Lung (tissue), 11 donors: ENCODE measurements at regions not wholly inside any gene's neighbourhood (a gene's known extent, or its start where the extent isn't known, plus 50 kb on each side); places are given as distances from the start of the nearest gene placed in this dataset.

ENCODE experiments used
- ATAC-seq: fragments of 200-7000 bp; cut with Tn5 transposase; one replicate; pipeline ENCODE4 v1.9.1; 2020; ENCODE audit warnings: moderate number of reproducible peaks; ENCODE audit not compliant: insufficient read depth, low FRiP score
- DNase-seq, 3 donors: peaks; one replicate each; pipeline ENCODE4 v3.0.0-alpha.2; 2013 to 2017
- H3K27ac ChIP-seq, 2 donors: one replicate each; pipeline ENCODE4 v1.5.1; 2013; ENCODE audit warnings: mild to moderate bottlenecking in 2 of 2, moderate library complexity in 2 of 2, control low read depth in 1 of 2, inconsistent platforms in 1 of 2, low read depth in 1 of 2, low read length in 1 of 2
- H3K27me3 ChIP-seq, 3 donors: one replicate each; pipeline ENCODE4 v1.5.1; 2013; ENCODE audit warnings: low read length in 2 of 3; ENCODE audit not compliant: control insufficient read depth in 3 of 3, insufficient read depth in 3 of 3
- H3K36me3 ChIP-seq, 4 donors: one replicate each; pipeline ENCODE4 v1.5.1; 2013; ENCODE audit warnings: low read length in 4 of 4, mild to moderate bottlenecking in 1 of 4, moderate library complexity in 1 of 4; ENCODE audit not compliant: control insufficient read depth in 4 of 4, insufficient read depth in 4 of 4
- H3K4me1 ChIP-seq, 5 donors: one replicate each; pipeline ENCODE4 v1.5.1; 2013; ENCODE audit warnings: low read length in 5 of 5, mild to moderate bottlenecking in 2 of 5, moderate library complexity in 1 of 5; ENCODE audit not compliant: control insufficient read depth in 5 of 5, insufficient read depth in 5 of 5
- H3K4me3 ChIP-seq: one replicate; pipeline ENCODE4 v1.5.1; 2013; ENCODE audit warnings: mild to moderate bottlenecking, control low read depth, moderate library complexity
- H3K9ac ChIP-seq, 2 donors: one replicate each; pipeline ENCODE4 v1.5.1; 2013; ENCODE audit warnings: low read length in 2 of 2, control low read depth in 1 of 2; ENCODE audit not compliant: insufficient read depth in 1 of 2
- H3K9me3 ChIP-seq, 4 donors: one replicate each; pipeline ENCODE4 v1.5.1; 2013; ENCODE audit warnings: low read length in 3 of 4, mild to moderate bottlenecking in 1 of 4, moderate library complexity in 1 of 4; ENCODE audit not compliant: control insufficient read depth in 4 of 4, insufficient read depth in 3 of 4
- CTCF ChIP-seq: IDR thresholded peaks from 2 replicates; pipeline ENCODE4 v1.5.1; 2012; ENCODE audit warnings: mild to moderate bottlenecking; ENCODE audit errors: control extremely low read depth, extremely low read depth
- WGBS, 2 donors: extraction: QIAGEN DNeasy Blood & Tissue Kit; methylation state at CpG; one replicate each; pipeline ENCODE4 v1.1.7; 2013; 5-methylcytosine and 5-hydroxymethylcytosine counted together
- donor health status: control.
- donor health status: control.
- donor health status: Bipolar disorder and iron deficiency.
- donor health status: healthy.
- donor health status: DM: yes; HTN: yes; CAD: no.

GRCh38 chr1:115436596-115436995 lies 98.5 kb upstream of the NGF start:
- DNase-seq (no peak), ATAC-seq (no peak)
- Histone ChIP-seq H3K27ac (no peak overlapping the region), H3K4me3 (no peak overlapping the region), H3K9me3 (peaks cover 0 to 3% (median 0%) of the 10 kb centered on the region in 4 donors), H3K36me3 (no peaks in the 10 kb centered on the region), H3K27me3 (peaks cover 0 to 7% (median 0%) of the 10 kb centered on the region in 3 donors), H3K9ac (no peak overlapping the region), H3K4me1 (peaks cover 0 to 6% (median 0%) of the 10 kb centered on the region in 5 donors)
- no peak for TF ChIP-seq CTCF

GRCh38 chr1:115433483-115433882 lies 95.4 kb upstream of the NGF start:
- H3K9me3 ChIP-seq, result peaks cover 0 to 3% (median 0%) of the 10 kb centered on the region in 4 donors
- H3K27me3 ChIP-seq, result peaks cover 0 to 9% (median 0%) of the 10 kb centered on the region in 3 donors
- DNase-seq (peak; percentile 29 to 46 (median 44)), ATAC-seq (no peak)
- H3K9ac ChIP-seq, result no peak overlapping the region
- H3K4me1 ChIP-seq, result peaks cover 0 to 6% (median 0%) of the 10 kb centered on the region in 5 donors
- no peaks in the 10 kb centered on the region for H3K36me3 ChIP-seq
- no peak for TF ChIP-seq CTCF
- H3K27ac ChIP-seq, result no peak overlapping the region
- no peak overlapping the region for H3K4me3 ChIP-seq
- 62 to 81% methylated on average over 6 of the region's 6 CpGs for WGBS, 2 donors

- Histone ChIP-seq H3K4me1 (peaks cover 0 to 6% (median 0%) of the 10 kb centered on the region in 5 donors), H3K36me3 (no peaks in the 10 kb centered on the region), H3K27me3 (peaks cover 0 to 6% (median 0%) of the 10 kb centered on the region in 3 donors), H3K9me3 (peaks cover 0 to 3% (median 0%) of the 10 kb centered on the region in 4 donors), H3K9ac (no peak overlapping the region), H3K4me3 (no peak overlapping the region), H3K27ac (no peak overlapping the region)
- no peak for TF ChIP-seq CTCF
- 58 to 62% methylated on average over 6 of the region's 6 CpGs for WGBS, 2 donors
- no peak for DNase-seq
- no peak for ATAC-seq
These were observed 94.0 kb upstream of the NGF start for GRCh38 chr1:115432061-115432460.
